Hepatocyte (in vitro differentiated cells): ENCODE measurements at regions not wholly inside any gene's neighbourhood (a gene's known extent, or its start where the extent isn't known, plus 50 kb on each side); places are given as distances from the start of the nearest gene placed in this dataset.

Experiments
- DNase-seq: peaks from one replicate; pipeline ENCODE4 v3.0.0-alpha.2; 2016; ENCODE audit warnings: low spot score
- H2AFZ ChIP-seq: fragments of 200-600 bp; sonication (generic); 2 replicates; pipeline ENCODE4 v1.6.0; 2016; ENCODE audit warnings: antibody characterized with exemption, mild to moderate bottlenecking
- H3K27ac ChIP-seq: fragments of 200-600 bp; sonication (generic); 2 replicates; pipeline ENCODE4 v1.5.1; 2016; ENCODE audit warnings: mild to moderate bottlenecking
- H3K27me3 ChIP-seq: fragments of 200-600 bp; sonication (generic); 2 replicates; pipeline ENCODE4 v1.6.1; 2016
- H3K36me3 ChIP-seq: fragments of 200-600 bp; sonication (generic); replicated peaks from 2 replicates; pipeline ENCODE4 v1.5.1; 2016; ENCODE audit warnings: low read depth; ENCODE audit not compliant: insufficient read depth
- H3K4me1 ChIP-seq: fragments of 200-600 bp; sonication (generic); 2 replicates; pipeline ENCODE4 v1.5.1; 2016; ENCODE audit warnings: mild to moderate bottlenecking, moderate library complexity; ENCODE audit not compliant: insufficient read depth
- H3K4me2 ChIP-seq: fragments of 200-600 bp; sonication (generic); 2 replicates; pipeline ENCODE4 v1.6.0; 2016
- H3K4me3 ChIP-seq: fragments of 200-600 bp; sonication (generic); 2 replicates; pipeline ENCODE4 v1.5.1; 2016; ENCODE audit warnings: mild to moderate bottlenecking
- H3K79me2 ChIP-seq: fragments of 200-600 bp; sonication (generic); 2 replicates; pipeline ENCODE4 v1.6.0; 2017; ENCODE audit warnings: mild to moderate bottlenecking
- H3K9me2 ChIP-seq: fragments of 200-600 bp; sonication (generic); replicated peaks from 2 replicates; pipeline ENCODE4 v1.6.0; 2017; ENCODE audit warnings: mild to moderate bottlenecking; ENCODE audit not compliant: insufficient read depth
- H3K9me3 ChIP-seq: fragments of 200-600 bp; sonication (generic); 2 replicates; pipeline ENCODE4 v1.5.1; 2016; ENCODE audit warnings: low read depth, mild to moderate bottlenecking
- H4K20me1 ChIP-seq: fragments of 200-600 bp; sonication (generic); 2 replicates; pipeline ENCODE4 v1.6.0; 2016; ENCODE audit warnings: mild to moderate bottlenecking; ENCODE audit not compliant: insufficient read depth, poor library complexity, severe bottlenecking
- EZH2 ChIP-seq: fragments of 200-600 bp; sonication (generic); IDR thresholded peaks from 2 replicates; pipeline ENCODE4 v1.6.1; 2016; ENCODE audit warnings: antibody characterized with exemption, mild to moderate bottlenecking, borderline replicate concordance
- EZH2phosphoT487 ChIP-seq: fragments of 200-600 bp; sonication (generic); IDR thresholded peaks from one replicate; pipeline ENCODE4 v1.6.1; 2018; ENCODE audit warnings: antibody characterized with exemption, mild to moderate bottlenecking, low read depth, moderate library complexity; ENCODE audit not compliant: unreplicated experiment, severe bottlenecking
- WGBS: methylation state at CpG from one replicate; pipeline ENCODE4 v1.1.6; 2016; ENCODE audit warnings: low lambda C conversion rate; ENCODE audit errors: missing lambda C conversion rate; 5-methylcytosine and 5-hydroxymethylcytosine counted together
- TF ChIP-seq, protein P1 (sequence below): fragments of 200-600 bp; sonication (generic); IDR thresholded peaks from 2 replicates; pipeline ENCODE4 v1.5.1; 2016; ENCODE audit warnings: antibody characterized with exemption, mild to moderate bottlenecking; ENCODE audit not compliant: poor library complexity

DNA sequence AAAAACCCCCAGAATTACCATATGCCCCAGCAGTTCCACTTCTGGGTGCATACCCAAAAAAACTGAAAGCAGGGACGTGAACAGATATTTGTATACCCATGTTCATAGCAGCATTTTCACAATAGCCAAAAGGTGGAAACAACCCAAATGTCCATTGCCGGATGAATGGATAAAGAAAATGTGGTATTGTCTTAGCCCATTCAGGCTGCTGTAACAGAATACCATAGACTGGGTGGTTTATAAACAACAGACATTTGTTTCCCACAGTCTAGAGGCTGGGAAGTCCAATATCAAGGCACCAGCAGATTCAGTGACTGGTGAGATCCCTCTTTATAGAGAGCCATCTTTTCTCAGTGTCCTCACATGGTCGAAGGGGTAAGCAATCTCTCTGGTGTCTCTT is 182.1 kb upstream of the ANKRD28 start:
- Histone ChIP-seq H3K4me1 (peaks cover 3% of the 10 kb centered on the region), H3K27me3 (no peaks in the 10 kb centered on the region), H3K27ac (no peak overlapping the region), H3K9me3 (no peaks in the 10 kb centered on the region), H3K4me3 (no peak overlapping the region), H3K4me2 (no peak overlapping the region), H4K20me1 (no peaks in the 10 kb centered on the region), H3K9me2 (no peaks in the 10 kb centered on the region), H3K36me3 (no peaks in the 10 kb centered on the region), H2AFZ (no peak overlapping the region), H3K79me2 (no peaks in the 10 kb centered on the region)
- no peak for TF ChIP-seq EZH2
- TF ChIP-seq, protein P1, sequence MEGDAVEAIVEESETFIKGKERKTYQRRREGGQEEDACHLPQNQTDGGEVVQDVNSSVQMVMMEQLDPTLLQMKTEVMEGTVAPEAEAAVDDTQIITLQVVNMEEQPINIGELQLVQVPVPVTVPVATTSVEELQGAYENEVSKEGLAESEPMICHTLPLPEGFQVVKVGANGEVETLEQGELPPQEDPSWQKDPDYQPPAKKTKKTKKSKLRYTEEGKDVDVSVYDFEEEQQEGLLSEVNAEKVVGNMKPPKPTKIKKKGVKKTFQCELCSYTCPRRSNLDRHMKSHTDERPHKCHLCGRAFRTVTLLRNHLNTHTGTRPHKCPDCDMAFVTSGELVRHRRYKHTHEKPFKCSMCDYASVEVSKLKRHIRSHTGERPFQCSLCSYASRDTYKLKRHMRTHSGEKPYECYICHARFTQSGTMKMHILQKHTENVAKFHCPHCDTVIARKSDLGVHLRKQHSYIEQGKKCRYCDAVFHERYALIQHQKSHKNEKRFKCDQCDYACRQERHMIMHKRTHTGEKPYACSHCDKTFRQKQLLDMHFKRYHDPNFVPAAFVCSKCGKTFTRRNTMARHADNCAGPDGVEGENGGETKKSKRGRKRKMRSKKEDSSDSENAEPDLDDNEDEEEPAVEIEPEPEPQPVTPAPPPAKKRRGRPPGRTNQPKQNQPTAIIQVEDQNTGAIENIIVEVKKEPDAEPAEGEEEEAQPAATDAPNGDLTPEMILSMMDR: no peak
- no peak for TF ChIP-seq EZH2phosphoT487
- 91% methylated on average over 3 of the region's 3 CpGs for WGBS
- DNase-seq: no peak

DNA sequence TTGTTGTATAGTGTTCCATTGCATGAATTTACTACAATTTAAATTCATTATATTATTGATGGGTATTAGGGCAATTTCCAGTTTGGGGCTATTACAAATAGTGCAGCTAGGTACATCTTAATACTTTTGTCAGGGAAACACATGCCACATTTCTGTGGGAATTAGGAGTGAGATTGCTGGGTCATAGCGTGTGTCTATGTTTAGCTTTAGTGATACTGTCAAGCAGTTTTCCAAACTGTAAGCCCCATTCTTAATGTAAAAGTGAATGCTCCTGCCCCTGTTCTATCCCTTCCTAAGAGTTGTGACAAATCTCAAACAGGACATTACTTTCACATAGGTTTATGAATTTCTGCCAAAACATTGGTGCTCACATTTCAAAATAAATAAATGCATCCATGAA is 184.5 kb upstream of the ANKRD28 start:
- no peak overlapping the region for H3K27ac ChIP-seq
- H3K9me3 ChIP-seq: no peaks in the 10 kb centered on the region
- DNase-seq: no peak
- H3K27me3 ChIP-seq: no peaks in the 10 kb centered on the region
- WGBS: 79% methylated on average over 1 of the region's 1 CpG
- H3K36me3 ChIP-seq: no peaks in the 10 kb centered on the region
- H3K4me3 ChIP-seq: no peak overlapping the region
- H3K9me2 ChIP-seq: no peaks in the 10 kb centered on the region
- no peak overlapping the region for H3K4me2 ChIP-seq
- TF ChIP-seq EZH2phosphoT487: no peak
- TF ChIP-seq EZH2: no peak
- no peaks in the 10 kb centered on the region for H3K79me2 ChIP-seq
- H3K4me1 ChIP-seq: peaks cover 3% of the 10 kb centered on the region
- H4K20me1 ChIP-seq: no peaks in the 10 kb centered on the region
- H2AFZ ChIP-seq: peak overlapping the region; percentile 26

DNA sequence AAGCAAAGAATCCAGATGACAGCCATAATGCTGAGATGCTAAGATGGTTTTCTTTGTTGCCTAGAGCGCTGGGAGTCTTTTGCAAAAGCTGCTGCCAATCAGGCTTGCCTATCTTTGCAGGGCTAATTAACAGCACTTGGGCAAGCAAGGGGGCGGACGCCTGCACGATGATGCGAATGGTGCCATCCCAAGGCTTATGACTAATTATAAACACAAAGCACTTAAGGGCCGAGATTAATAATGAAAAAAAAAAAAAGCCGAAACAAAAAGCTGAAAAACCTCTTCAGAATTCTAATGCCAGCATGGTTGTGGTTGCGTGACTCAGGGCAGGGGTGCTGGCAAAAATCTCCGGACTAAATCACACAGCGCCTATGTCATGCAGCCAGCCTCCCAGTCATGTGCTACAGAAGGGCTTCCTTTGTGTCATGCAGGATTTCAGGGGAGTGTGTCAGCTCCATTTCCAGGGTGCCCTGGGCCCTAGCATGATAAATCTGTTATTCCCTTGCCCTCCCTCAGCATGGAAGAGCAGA is 185.0 kb upstream of the ANKRD28 start:
- Histone ChIP-seq H3K36me3 (no peaks in the 10 kb centered on the region), H3K4me2 (peak overlapping the region; percentile 29), H3K9me3 (no peaks in the 10 kb centered on the region), H2AFZ (peak overlapping the region; percentile 26), H3K4me1 (peaks cover 3% of the 10 kb centered on the region), H3K9me2 (no peaks in the 10 kb centered on the region), H3K27me3 (no peaks in the 10 kb centered on the region), H3K4me3 (no peak overlapping the region), H4K20me1 (no peaks in the 10 kb centered on the region), H3K79me2 (no peaks in the 10 kb centered on the region), H3K27ac (no peak overlapping the region)
- 87% methylated on average over 10 of the region's 10 CpGs for WGBS
- no peak for TF ChIP-seq EZH2phosphoT487
- DNase-seq: no peak

DNA sequence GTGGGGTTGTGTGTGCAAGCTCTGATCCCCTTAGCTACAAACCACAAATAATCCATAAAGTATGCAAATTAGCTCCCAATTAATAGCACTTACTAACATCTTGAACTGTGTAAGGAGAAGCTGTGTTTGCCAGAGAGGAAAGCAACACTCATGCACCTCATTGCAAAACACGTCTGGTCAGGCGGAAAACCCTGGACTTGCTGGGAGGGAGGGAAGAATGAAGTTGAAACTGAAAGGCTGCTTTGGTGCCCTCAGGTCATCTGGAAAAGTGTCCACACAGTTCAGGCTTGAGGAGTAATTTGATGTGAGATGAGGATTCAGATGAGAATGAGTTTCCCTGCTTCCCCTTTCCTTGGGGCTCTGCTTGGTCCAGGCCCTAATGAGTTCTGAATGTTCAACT is 185.5 kb upstream of the ANKRD28 start:
- WGBS: 76% methylated on average over 2 of the region's 2 CpGs
- H3K4me2 ChIP-seq: no peak overlapping the region

More for the DNA sequence above, 185.5 kb upstream of the ANKRD28 start:
- TF ChIP-seq EZH2 (no peak), EZH2phosphoT487 (no peak)
- TF ChIP-seq, protein P1: no peak
- Histone ChIP-seq H3K27ac (no peak overlapping the region), H2AFZ (peak overlapping the region; percentile 26), H3K36me3 (no peaks in the 10 kb centered on the region), H3K27me3 (no peaks in the 10 kb centered on the region), H3K4me1 (peaks cover 3% of the 10 kb centered on the region), H3K9me3 (no peaks in the 10 kb centered on the region), H4K20me1 (no peaks in the 10 kb centered on the region), H3K9me2 (no peaks in the 10 kb centered on the region), H3K79me2 (no peaks in the 10 kb centered on the region), H3K4me3 (no peak overlapping the region)
- no peak for DNase-seq
